ENCODE measurements at regions not wholly inside any gene's neighbourhood (a gene's known extent, or its start where the extent isn't known, plus 50 kb on each side); places are given as distances from the start of the nearest gene placed in this dataset.

- DNase-seq: no peak
- Mint-ChIP-seq H3K27ac (no peak overlapping the region), H3K36me3 (no peaks in the 10 kb centered on the region), H3K9me3 (peaks cover 4 to 24% (median 7%) of the 10 kb centered on the region in 7 donors), H3K4me3 (no peak overlapping the region), H3K4me1 (no peaks in the 10 kb centered on the region), H3K27me3 (no peaks in the 10 kb centered on the region)
- no peaks in the 10 kb centered on the region for H3K27me3 ChIP-seq (ENCODE audit: control insufficient read depth, insufficient read depth, low read length)
- H3K36me3 ChIP-seq (ENCODE audit: control insufficient read depth, insufficient read depth, low read length): no peaks in the 10 kb centered on the region
- H3K27ac ChIP-seq (ENCODE audit: insufficient read depth, low read length, poor library complexity, severe bottlenecking): no peak overlapping the region
- peaks cover 0 to 4% of the 10 kb centered on the region in 2 experiments for H3K9me3 ChIP-seq (ENCODE audit: control insufficient read depth in 2 of 2, low read length in 2 of 2)
- ATAC-seq (ENCODE audit: low read depth in 2 of 2): no peak
- H3K4me1 ChIP-seq (ENCODE audit: control insufficient read depth, insufficient read depth, low read length, poor library complexity, severe bottlenecking): no peaks in the 10 kb centered on the region
- no peak overlapping the region for H3K4me3 ChIP-seq (ENCODE audit: low read depth, low read length)
These were observed 669.6 kb upstream of the VRK2 start for GRCh38 chr2:57376985-57377384.

- DNase-seq (no peak), ATAC-seq (ENCODE audit: low read depth in 2 of 2) (no peak)
- peaks cover 3 to 5% of the 10 kb centered on the region in 2 experiments for H3K9me3 ChIP-seq (ENCODE audit: control insufficient read depth in 2 of 2, low read length in 2 of 2)
- H3K27me3 Mint-ChIP-seq: no peaks in the 10 kb centered on the region
- peaks cover 0 to 2% (median 0%) of the 10 kb centered on the region in 4 donors for H3K4me1 Mint-ChIP-seq
- H3K4me1 ChIP-seq (ENCODE audit: control insufficient read depth, insufficient read depth, low read length, poor library complexity, severe bottlenecking): no peaks in the 10 kb centered on the region
- H3K36me3 Mint-ChIP-seq: no peaks in the 10 kb centered on the region
- H3K4me3 ChIP-seq (ENCODE audit: low read depth, low read length): no peak overlapping the region
- H3K27me3 ChIP-seq (ENCODE audit: control insufficient read depth, insufficient read depth, low read length): no peaks in the 10 kb centered on the region
- H3K27ac ChIP-seq (ENCODE audit: insufficient read depth, low read length, poor library complexity, severe bottlenecking): no peak overlapping the region
- peaks cover 0 to 44% (median 12%) of the 10 kb centered on the region in 7 donors for H3K9me3 Mint-ChIP-seq
- no peak overlapping the region for H3K27ac Mint-ChIP-seq
- H3K4me3 Mint-ChIP-seq: no peak overlapping the region
- H3K36me3 ChIP-seq (ENCODE audit: control insufficient read depth, insufficient read depth, low read length): no peaks in the 10 kb centered on the region
These were observed 660.3 kb upstream of the VRK2 start for GRCh38 chr2:57386305-57386704.

- Mint-ChIP-seq H3K27ac (no peak overlapping the region), H3K36me3 (no peaks in the 10 kb centered on the region), H3K27me3 (no peaks in the 10 kb centered on the region), H3K9me3 (peaks cover 4 to 19% (median 11%) of the 10 kb centered on the region in 7 donors), H3K4me1 (peaks cover 0 to under 1% (median 0%) of the 10 kb centered on the region in 4 donors), H3K4me3 (no peak overlapping the region)
- H3K27ac ChIP-seq (ENCODE audit: insufficient read depth, low read length, poor library complexity, severe bottlenecking): no peak overlapping the region
- no peaks in the 10 kb centered on the region for H3K36me3 ChIP-seq (ENCODE audit: control insufficient read depth, insufficient read depth, low read length)
- H3K4me1 ChIP-seq (ENCODE audit: control insufficient read depth, insufficient read depth, low read length, poor library complexity, severe bottlenecking): no peaks in the 10 kb centered on the region
- peaks cover 9 to 26% of the 10 kb centered on the region in 2 experiments for H3K9me3 ChIP-seq (ENCODE audit: control insufficient read depth in 2 of 2, low read length in 2 of 2)
- H3K4me3 ChIP-seq (ENCODE audit: low read depth, low read length): no peak overlapping the region
- ATAC-seq (ENCODE audit: low read depth in 2 of 2): no peak
- DNase-seq: no peak
- no peaks in the 10 kb centered on the region for H3K27me3 ChIP-seq (ENCODE audit: control insufficient read depth, insufficient read depth, low read length)
These were observed 650.1 kb upstream of the VRK2 start for GRCh38 chr2:57396355-57397098.

- peaks cover 2 to 17% (median 11%) of the 10 kb centered on the region in 7 donors for H3K9me3 Mint-ChIP-seq
- Histone ChIP-seq H3K36me3 (ENCODE audit: control insufficient read depth, insufficient read depth, low read length) (no peaks in the 10 kb centered on the region), H3K4me3 (ENCODE audit: low read depth, low read length) (no peak overlapping the region), H3K9me3 (ENCODE audit: control insufficient read depth in 2 of 2, low read length in 2 of 2) (peaks cover 7 to 26% of the 10 kb centered on the region in 2 experiments), H3K4me1 (ENCODE audit: control insufficient read depth, insufficient read depth, low read length, poor library complexity, severe bottlenecking) (no peaks in the 10 kb centered on the region), H3K27me3 (ENCODE audit: control insufficient read depth, insufficient read depth, low read length) (no peaks in the 10 kb centered on the region), H3K27ac (ENCODE audit: insufficient read depth, low read length, poor library complexity, severe bottlenecking) (no peak overlapping the region)
- H3K4me1 Mint-ChIP-seq: no peaks in the 10 kb centered on the region
- ATAC-seq (ENCODE audit: low read depth in 2 of 2) (no peak), DNase-seq (no peak)
- no peaks in the 10 kb centered on the region for H3K27me3 Mint-ChIP-seq
- H3K27ac Mint-ChIP-seq: no peak overlapping the region
- no peaks in the 10 kb centered on the region for H3K36me3 Mint-ChIP-seq
- no peak overlapping the region for H3K4me3 Mint-ChIP-seq
These were observed 648.9 kb upstream of the VRK2 start for GRCh38 chr2:57397550-57398360.

- Histone ChIP-seq H3K4me1 (ENCODE audit: control insufficient read depth, insufficient read depth, low read length, poor library complexity, severe bottlenecking) (no peaks in the 10 kb centered on the region), H3K4me3 (ENCODE audit: low read depth, low read length) (no peak overlapping the region), H3K27me3 (ENCODE audit: control insufficient read depth, insufficient read depth, low read length) (no peaks in the 10 kb centered on the region), H3K36me3 (ENCODE audit: control insufficient read depth, insufficient read depth, low read length) (no peaks in the 10 kb centered on the region), H3K27ac (ENCODE audit: insufficient read depth, low read length, poor library complexity, severe bottlenecking) (no peak overlapping the region), H3K9me3 (ENCODE audit: control insufficient read depth in 2 of 2, low read length in 2 of 2) (peaks cover 5 to 26% of the 10 kb centered on the region in 2 experiments)
- Mint-ChIP-seq H3K4me1 (no peaks in the 10 kb centered on the region), H3K27ac (no peak overlapping the region), H3K4me3 (no peak overlapping the region), H3K9me3 (peaks cover 2 to 17% (median 11%) of the 10 kb centered on the region in 7 donors), H3K36me3 (no peaks in the 10 kb centered on the region), H3K27me3 (no peaks in the 10 kb centered on the region)
- DNase-seq: no peak
- ATAC-seq (ENCODE audit: low read depth in 2 of 2): no peak
These were observed 647.5 kb upstream of the VRK2 start for GRCh38 chr2:57399057-57399456.

GRCh38 chr2:57402096-57402495 lies 644.5 kb upstream of the VRK2 start:
- ATAC-seq (ENCODE audit: low read depth in 2 of 2): no peak
- H3K4me1 ChIP-seq (ENCODE audit: control insufficient read depth, insufficient read depth, low read length, poor library complexity, severe bottlenecking): no peaks in the 10 kb centered on the region
- no peak for DNase-seq
- Mint-ChIP-seq H3K4me3 (no peak overlapping the region), H3K4me1 (no peaks in the 10 kb centered on the region), H3K9me3 (peaks cover 2 to 11% (median 5%) of the 10 kb centered on the region in 7 donors), H3K27ac (no peak overlapping the region), H3K27me3 (no peaks in the 10 kb centered on the region), H3K36me3 (no peaks in the 10 kb centered on the region)
- H3K4me3 ChIP-seq (ENCODE audit: low read depth, low read length): no peak overlapping the region
- H3K27me3 ChIP-seq (ENCODE audit: control insufficient read depth, insufficient read depth, low read length): no peaks in the 10 kb centered on the region
- no peak overlapping the region for H3K27ac ChIP-seq (ENCODE audit: insufficient read depth, low read length, poor library complexity, severe bottlenecking)
- peaks cover 7 to 16% of the 10 kb centered on the region in 2 experiments for H3K9me3 ChIP-seq (ENCODE audit: control insufficient read depth in 2 of 2, low read length in 2 of 2)
- H3K36me3 ChIP-seq (ENCODE audit: control insufficient read depth, insufficient read depth, low read length): no peaks in the 10 kb centered on the region

- DNase-seq (no peak), ATAC-seq (ENCODE audit: low read depth in 2 of 2) (no peak)
- H3K9me3 Mint-ChIP-seq: peaks cover 2 to 8% (median 5%) of the 10 kb centered on the region in 7 donors
- no peak overlapping the region for H3K27ac ChIP-seq (ENCODE audit: insufficient read depth, low read length, poor library complexity, severe bottlenecking)
- H3K4me1 ChIP-seq (ENCODE audit: control insufficient read depth, insufficient read depth, low read length, poor library complexity, severe bottlenecking): no peaks in the 10 kb centered on the region
- H3K4me3 ChIP-seq (ENCODE audit: low read depth, low read length): no peak overlapping the region
- peaks cover 7 to 12% of the 10 kb centered on the region in 2 experiments for H3K9me3 ChIP-seq (ENCODE audit: control insufficient read depth in 2 of 2, low read length in 2 of 2)
- H3K4me1 Mint-ChIP-seq: no peaks in the 10 kb centered on the region
- no peaks in the 10 kb centered on the region for H3K27me3 Mint-ChIP-seq
- no peaks in the 10 kb centered on the region for H3K36me3 Mint-ChIP-seq
- H3K4me3 Mint-ChIP-seq: no peak overlapping the region
- no peak overlapping the region for H3K27ac Mint-ChIP-seq
- H3K27me3 ChIP-seq (ENCODE audit: control insufficient read depth, insufficient read depth, low read length): no peaks in the 10 kb centered on the region
- H3K36me3 ChIP-seq (ENCODE audit: control insufficient read depth, insufficient read depth, low read length): no peaks in the 10 kb centered on the region
These were observed 643.9 kb upstream of the VRK2 start for GRCh38 chr2:57402755-57403154.

Measured in CD4-positive, CD25-positive, alpha-beta regulatory T cell (primary cell).